Esophagus squamous epithelium (tissue), 4 donors: ENCODE measurements at regions not wholly inside any gene's neighbourhood (a gene's known extent, or its start where the extent isn't known, plus 50 kb on each side); places are given as distances from the start of the nearest gene placed in this dataset.

Source experiments
- CTCF ChIP-seq, 6 experiments: fragments of 450-650 bp in 4 of 6; fragments of 200-600 bp in 2 of 6; sonication (generic) in 2 of 6; IDR thresholded peaks; one replicate each; pipeline ENCODE4 v1.5.1; 2016 to 2019; ENCODE audit warnings: antibody characterized with exemption in 6 of 6, mild to moderate bottlenecking in 4 of 6, moderate library complexity in 4 of 6
- POLR2A ChIP-seq, 4 donors: fragments of 450-650 bp; IDR thresholded peaks; one replicate each; pipeline ENCODE4 v1.6.1; 2017; ENCODE audit warnings: antibody characterized with exemption in 4 of 4, mild to moderate bottlenecking in 4 of 4, moderate library complexity in 3 of 4

- TF ChIP-seq CTCF (IDR thresholded peaks at IDR 0.05), result no peak
- TF ChIP-seq POLR2A (IDR thresholded peaks at IDR 0.05), result no peak
Observed at GRCh38 chrX:46301903-46302302, 243.3 kb downstream of the ZNF674 start.
